Retina (tissue), 1 donor: ENCODE measurements at regions not wholly inside any gene's neighbourhood (a gene's known extent, or its start where the extent isn't known, plus 50 kb on each side); places are given as distances from the start of the nearest gene placed in this dataset.
A peak's percentile ranks its signal among the peaks of the same experiment; 100 is the strongest.

ENCODE experiments used
- DNase-seq: peaks from one replicate; pipeline ENCODE4 v3.0.0-alpha.2; 2016

DNA sequence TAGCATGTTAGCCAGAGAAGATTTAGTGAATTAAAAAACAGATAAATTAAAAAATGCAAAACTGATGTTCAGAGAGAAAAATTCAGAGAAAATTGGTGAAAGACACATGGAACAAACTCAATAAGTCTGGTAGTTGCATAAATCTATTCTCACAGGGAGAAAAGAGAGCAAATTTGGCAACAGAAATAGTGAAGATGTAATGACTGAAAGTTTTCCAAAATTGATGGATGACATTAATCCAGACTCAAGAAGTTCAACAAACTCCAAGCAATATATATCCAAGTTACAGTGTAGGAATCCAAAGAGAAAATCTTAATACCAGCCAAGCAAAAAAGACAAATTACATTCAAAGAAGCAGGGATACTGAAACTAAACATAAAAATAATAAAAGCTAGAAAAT lies 302.7 kb upstream of the ARPP21 start:
- no peak for DNase-seq

- DNase-seq: no peak
These were observed 301.1 kb upstream of the ARPP21 start for GRCh38 chr3:35338186-35338585.

- DNase-seq: no peak
These were observed 259.1 kb upstream of the ARPP21 start for GRCh38 chr3:35380196-35380595.

DNA sequence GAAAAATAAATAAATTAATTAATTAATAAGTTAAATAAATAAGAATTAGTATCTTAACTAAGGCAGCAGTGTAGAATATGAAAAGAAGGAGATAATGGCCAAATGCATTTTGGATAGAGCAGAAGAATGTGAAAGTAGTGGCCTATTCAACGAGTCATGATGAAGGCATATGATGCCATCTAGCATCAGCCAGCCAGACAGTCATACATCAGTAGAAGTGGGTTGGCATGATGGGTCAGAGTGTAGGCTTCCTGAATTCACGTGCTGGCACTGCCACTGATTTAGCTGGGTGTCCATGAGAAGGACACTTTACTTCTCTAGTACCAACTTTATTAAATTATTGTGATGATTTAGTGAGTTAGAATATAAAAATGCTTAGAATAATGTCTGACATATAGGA lies 256.1 kb upstream of the ARPP21 start:
- no peak for DNase-seq

DNA sequence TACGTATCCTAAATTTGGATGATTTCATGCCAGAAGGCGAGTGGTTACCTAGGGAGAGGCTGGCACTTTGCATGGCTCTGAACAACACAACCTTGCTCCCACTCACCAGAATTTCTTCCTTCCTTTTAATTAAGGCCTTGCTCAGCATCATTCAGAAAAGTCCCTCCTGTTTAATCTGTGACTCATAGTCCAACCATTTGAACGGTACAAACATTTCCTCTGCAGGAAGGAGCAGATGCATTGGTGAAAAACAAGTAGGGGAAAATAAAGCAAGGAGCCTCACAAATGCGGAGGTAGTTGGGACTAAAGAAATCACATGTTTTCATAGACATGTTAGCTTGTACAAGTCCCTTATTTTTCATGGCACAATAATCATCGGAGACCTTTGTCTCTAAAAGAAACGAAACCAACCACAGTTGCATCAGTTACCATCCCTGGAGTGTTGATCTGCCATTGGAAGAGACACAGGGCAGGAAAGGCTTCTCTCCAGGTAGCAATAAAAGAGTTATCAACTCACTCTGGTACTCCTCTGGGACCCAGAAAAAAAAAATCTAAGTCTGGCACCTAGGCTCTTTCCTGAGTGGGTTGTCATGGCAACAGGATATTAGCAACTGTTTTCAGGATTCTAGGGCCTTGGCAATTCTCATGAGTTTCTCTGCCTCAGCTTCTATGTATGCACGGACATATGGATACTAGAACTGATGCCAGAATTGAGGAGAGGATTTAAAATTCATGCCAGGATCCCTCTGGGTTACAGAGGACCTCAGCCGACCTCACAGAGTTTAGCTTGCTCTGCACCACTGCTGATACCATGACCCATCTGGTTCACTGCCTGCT lies 255.4 kb upstream of the ARPP21 start:
- no peak for DNase-seq

- no peak for DNase-seq
These were observed 254.1 kb upstream of the ARPP21 start for GRCh38 chr3:35385271-35385670.

DNA sequence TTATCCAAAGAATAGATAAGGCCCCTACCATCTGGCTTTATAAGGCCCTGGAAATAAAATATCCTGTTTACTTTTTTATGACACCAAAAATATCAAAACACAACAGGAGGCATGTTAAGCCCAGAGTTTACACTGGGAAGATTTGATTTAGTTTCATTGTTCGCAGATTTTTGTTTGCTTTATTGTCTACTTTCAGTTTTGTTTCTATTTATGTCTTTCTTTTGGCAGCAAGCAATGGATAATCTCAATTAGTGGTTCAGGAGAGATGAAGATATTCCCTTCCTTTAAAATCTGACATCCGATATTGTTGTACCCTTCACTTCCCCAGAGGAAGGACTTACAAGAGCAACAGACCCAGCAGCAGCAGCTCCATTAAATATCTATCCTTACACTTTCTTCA lies 249.4 kb upstream of the ARPP21 start:
- no peak for DNase-seq

GRCh38 chr3:35392187-35392586 lies 247.1 kb upstream of the ARPP21 start:
- DNase-seq: no peak

DNA sequence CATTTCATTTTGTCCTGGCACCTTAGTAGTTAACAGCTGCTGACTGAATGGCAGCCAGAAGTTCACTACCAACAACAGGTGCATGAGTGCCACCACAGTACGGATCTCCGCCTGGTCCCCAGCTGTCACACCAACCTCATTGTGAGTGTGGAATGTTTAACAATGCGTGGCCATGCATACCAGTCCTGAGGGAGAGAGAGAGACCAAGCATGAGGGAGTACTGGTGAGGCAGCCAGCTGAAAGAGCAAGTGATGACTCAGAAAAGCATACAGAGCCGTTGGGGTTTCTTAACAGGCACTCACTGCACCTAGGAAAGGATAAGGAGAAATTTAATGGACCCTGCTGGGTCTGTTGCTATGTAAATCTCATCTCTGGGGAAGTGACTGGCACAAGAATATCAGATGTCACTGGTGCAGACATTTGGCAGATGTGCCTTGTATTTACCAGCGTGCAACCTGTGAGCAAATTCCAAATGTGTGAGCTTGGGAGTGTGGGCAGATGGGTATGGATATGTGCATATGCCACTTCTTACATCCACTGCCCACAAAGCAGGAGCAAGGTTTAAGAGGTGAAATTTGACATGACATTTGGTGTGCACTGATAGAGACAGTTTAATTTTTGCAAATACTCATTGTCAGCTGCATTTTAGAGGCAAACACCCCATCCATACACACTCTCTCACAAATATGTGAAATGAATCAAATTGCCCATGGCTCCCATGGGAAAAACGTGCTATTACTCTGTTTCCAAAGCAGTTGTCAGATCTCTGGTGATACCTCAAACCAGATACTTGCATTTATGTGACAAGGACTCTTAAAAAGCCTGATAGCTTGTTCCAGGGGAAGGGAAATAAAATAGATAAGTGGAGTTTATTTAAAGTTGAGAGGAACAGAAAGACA lies 245.2 kb upstream of the ARPP21 start:
- peak; percentile 62 for DNase-seq

DNA sequence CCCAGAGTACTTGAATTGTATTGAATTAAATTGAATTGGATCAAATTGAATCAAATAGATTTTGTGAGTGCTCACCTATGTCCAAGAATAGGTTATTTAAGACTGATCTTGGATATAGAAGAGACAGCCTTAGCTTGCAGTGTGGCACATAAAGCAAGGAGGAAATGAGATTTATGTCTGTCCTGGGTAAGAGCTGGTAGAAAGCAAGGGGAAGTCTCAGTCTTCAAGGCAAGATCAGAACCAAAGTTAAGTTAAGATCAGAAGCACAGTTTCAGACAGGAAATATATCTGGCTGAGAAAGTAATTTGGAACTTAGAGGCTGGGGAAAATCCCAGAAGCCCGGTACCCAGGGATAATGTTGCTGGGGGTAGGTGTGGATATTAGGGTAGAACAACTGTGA lies 244.4 kb upstream of the ARPP21 start:
- DNase-seq: no peak

DNA sequence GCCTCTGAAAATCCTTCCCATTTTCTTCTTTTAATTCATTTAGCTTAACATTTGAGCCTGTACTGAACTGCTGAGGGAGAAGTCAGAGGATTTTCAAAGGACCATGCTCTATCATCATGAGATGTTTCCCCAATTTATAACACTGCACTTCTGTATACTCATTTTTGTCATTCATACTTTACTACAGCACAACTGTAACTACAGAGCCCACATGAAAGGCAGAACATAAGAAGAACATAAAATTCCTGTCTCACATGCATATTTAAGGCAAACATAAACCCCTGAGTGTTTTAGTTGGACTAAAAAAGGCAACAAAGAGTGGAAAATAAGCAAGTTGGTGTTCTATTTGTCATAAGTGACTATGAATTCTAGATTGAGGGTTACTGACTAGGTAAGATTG lies 237.7 kb upstream of the ARPP21 start:
- no peak for DNase-seq

- DNase-seq: no peak
These were observed 234.8 kb upstream of the ARPP21 start for GRCh38 chr3:35404571-35404970.

DNA sequence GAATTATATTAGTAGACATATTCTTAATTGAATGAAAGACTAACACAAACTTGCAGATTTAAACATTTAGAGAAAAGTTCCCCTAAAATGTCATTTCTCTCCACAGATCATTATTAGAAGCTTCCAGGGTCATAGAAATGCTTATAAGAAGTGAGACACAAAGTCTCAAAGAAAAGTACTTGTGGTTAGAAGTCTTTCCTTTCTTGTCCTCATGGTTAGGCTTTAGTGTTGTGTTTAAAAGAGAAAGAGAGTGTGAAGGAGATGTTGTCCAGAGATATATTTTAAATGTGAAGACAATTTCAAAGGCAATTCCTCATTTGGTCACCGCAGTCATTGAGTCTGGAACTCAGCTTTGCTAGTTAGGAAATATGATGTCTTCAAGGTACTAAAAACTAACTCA lies 230.4 kb upstream of the ARPP21 start:
- DNase-seq: no peak

DNA sequence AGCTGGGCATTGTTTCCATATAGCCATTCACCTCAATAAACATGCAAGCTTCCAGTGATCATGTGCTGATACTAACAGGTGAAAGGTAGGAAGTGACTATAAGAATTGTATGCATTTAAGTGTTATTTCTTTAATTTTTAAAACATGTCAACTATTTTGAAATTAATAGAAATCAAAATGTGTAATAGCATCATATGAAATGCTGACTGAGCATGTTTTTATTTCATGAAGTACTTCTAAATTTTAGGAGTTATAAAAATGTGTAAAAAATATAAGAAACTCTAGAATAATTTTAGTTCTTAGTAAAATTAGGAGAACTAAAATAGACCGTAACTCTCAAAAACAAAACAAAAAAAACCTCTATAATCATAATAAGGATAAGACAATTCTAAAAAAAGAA lies 229.3 kb upstream of the ARPP21 start:
- DNase-seq: no peak

GRCh38 chr3:35413483-35413882 lies 225.8 kb upstream of the ARPP21 start:
- no peak for DNase-seq

GRCh38 chr3:35417080-35417479 lies 222.2 kb upstream of the ARPP21 start:
- no peak for DNase-seq

GRCh38 chr3:35422101-35422500 lies 217.2 kb upstream of the ARPP21 start:
- DNase-seq: no peak

DNA sequence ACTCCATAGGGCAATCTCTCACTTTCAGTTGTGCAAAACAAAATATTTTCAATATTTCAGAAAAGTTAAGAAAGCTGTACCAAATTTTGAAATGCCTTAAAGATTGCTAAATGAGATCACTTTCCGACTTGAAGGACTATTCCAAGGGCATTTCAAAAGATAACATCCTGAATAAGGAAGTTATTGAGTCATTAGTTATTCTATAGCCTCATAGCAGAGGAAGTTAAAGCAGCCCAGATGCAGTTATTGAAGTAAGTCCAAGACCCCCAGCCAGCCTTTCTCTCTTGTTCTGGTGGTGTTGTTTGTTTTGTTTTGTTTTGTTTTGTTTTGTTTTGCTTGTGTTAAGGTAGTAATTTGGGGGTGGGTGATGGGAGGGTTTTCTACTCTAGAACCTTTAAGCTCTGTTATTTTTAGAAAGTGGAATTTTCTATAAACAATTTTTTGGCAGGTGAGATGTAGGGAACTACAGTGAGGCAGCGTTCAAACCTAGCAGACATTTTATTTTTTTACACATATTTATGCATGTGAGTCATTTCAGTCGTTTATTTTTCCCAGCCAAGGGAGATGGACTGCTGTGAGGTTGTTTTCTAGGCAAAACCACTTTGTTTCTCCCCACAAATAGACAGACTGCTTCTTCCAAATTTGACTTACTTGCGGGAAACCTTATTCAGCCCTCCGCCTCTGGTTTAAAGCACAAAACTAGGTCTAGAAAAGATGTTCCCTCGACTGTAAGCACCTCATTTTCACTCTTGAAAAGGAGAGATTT lies 216.3 kb upstream of the ARPP21 start:
- no peak for DNase-seq

- no peak for DNase-seq
These were observed 212.9 kb upstream of the ARPP21 start for GRCh38 chr3:35426366-35426958.

DNA sequence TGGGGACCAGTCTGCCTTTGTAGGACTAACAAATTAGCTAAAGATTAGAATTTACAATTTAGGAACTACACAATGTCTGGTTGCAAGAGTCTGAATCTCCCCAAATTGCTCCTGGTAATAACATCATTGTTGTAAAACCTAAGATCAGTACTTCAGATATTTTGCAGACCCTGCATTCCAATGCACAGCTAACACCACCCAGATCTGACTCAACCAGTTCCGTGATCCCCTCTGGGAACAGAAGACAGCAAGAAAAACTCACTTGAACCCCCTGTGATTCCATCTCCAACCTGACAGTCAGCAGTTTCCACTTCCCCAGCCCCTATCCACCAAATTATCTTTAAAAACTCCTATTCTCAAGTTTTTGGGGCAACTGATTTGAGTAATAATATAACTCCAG lies 201.9 kb upstream of the ARPP21 start:
- DNase-seq: no peak

DNA sequence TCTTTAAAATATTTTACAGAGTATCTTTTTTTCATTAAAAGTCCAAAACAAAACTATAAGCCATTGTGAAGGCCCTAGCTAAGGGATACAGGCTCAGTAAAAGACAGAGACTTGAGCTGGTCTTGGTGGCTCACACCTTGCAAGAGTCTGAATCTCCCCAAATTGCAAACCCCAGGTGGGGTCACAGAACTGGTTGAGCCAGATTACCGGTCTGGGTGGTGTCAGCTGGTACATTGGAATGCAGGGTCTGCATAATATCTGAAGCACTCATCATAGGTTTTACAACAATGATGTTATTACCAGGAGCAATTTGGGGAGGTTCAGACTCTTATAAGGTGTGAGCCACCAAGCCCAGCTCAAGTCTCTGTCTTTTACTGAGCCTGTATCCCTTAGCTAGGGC lies 201.2 kb upstream of the ARPP21 start:
- DNase-seq: no peak

DNA sequence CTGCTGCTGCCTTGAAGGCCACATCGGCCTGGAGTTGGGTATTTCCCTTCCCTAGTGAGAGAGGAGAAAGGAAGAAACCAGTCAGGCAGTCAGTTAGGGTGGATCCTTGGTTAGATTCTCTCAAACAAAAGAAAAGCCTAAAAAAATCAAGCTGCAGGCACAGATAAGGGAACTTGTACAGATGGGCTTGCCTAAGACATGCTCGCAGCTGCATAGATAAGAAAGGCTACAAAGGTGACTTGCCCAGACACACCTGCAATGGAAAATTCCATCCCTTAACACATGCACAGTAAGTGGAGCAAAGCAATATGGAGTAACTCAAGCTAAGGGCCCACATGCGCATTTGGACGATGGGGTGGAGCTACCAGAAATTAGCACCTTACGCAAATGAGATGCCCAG lies 199.7 kb upstream of the ARPP21 start:
- no peak for DNase-seq

DNA sequence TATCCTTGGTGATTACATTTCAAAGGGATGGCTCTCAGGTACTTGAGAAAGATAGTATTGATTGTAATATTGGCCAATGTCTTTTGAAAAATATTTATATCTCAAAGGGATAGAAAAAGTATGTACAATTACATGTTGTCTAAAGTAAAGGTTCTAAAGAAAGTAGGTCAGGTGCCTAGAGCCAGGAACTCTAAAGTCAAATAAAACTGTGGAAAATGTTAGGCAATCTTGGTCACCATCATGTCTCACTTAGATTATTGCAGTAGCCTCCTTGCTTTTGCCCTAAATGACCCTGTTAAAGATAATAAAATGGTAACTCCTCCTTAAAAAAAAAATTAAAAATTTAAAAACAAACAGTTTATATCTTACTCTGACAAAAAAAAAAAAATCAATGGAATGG lies 198.5 kb upstream of the ARPP21 start:
- no peak for DNase-seq
